Gastrocnemius medialis (tissue), 4 donors: ENCODE measurements at regions not wholly inside any gene's neighbourhood (a gene's known extent, or its start where the extent isn't known, plus 50 kb on each side); places are given as distances from the start of the nearest gene placed in this dataset.

Experiments
- POLR2A ChIP-seq, 2 donors: fragments of 450-650 bp; IDR thresholded peaks; one replicate each; pipeline ENCODE4 v1.6.1; 2017; ENCODE audit warnings: antibody characterized with exemption in 2 of 2, mild to moderate bottlenecking in 2 of 2, moderate library complexity in 2 of 2
- TF ChIP-seq, protein P1 (sequence below), 5 experiments: fragments of 450-650 bp in 3 of 5; fragments of 200-600 bp in 2 of 5; sonication (generic) in 2 of 5; IDR thresholded peaks in 4 of 5; conservative IDR thresholded peaks in 1 of 5; 1 replicate in 4 of 5; 2 replicates in 1 of 5; pipeline ENCODE4 v1.5.1; 2016 to 2019; ENCODE audit warnings: antibody characterized with exemption in 5 of 5, mild to moderate bottlenecking in 3 of 5, moderate library complexity in 3 of 5

GRCh38 chr6:156525541-156525940 is 251.6 kb upstream of the ARID1B start:
- TF ChIP-seq, protein P1, sequence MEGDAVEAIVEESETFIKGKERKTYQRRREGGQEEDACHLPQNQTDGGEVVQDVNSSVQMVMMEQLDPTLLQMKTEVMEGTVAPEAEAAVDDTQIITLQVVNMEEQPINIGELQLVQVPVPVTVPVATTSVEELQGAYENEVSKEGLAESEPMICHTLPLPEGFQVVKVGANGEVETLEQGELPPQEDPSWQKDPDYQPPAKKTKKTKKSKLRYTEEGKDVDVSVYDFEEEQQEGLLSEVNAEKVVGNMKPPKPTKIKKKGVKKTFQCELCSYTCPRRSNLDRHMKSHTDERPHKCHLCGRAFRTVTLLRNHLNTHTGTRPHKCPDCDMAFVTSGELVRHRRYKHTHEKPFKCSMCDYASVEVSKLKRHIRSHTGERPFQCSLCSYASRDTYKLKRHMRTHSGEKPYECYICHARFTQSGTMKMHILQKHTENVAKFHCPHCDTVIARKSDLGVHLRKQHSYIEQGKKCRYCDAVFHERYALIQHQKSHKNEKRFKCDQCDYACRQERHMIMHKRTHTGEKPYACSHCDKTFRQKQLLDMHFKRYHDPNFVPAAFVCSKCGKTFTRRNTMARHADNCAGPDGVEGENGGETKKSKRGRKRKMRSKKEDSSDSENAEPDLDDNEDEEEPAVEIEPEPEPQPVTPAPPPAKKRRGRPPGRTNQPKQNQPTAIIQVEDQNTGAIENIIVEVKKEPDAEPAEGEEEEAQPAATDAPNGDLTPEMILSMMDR (IDR thresholded peaks at IDR 0.05 in 4 of 5, conservative IDR thresholded peaks at IDR 0.05 in 1 of 5), result no peak
- TF ChIP-seq POLR2A (IDR thresholded peaks at IDR 0.05), result no peak
